GM19455 (cell line): ENCODE measurements at regions not wholly inside any gene's neighbourhood (a gene's known extent, or its start where the extent isn't known, plus 50 kb on each side); places are given as distances from the start of the nearest gene placed in this dataset.
"Not testable (repeated sequence)": the region's sequence is repeated elsewhere in the genome, so short reads cannot be mapped to it uniquely, and the experiment has no call there.

ENCODE experiments used
- ATAC-seq: cut with Tn5 transposase; IDR thresholded peaks from one replicate; pipeline ENCODE4 v1.9.1; 2021; ENCODE audit not compliant: unreplicated experiment

DNA sequence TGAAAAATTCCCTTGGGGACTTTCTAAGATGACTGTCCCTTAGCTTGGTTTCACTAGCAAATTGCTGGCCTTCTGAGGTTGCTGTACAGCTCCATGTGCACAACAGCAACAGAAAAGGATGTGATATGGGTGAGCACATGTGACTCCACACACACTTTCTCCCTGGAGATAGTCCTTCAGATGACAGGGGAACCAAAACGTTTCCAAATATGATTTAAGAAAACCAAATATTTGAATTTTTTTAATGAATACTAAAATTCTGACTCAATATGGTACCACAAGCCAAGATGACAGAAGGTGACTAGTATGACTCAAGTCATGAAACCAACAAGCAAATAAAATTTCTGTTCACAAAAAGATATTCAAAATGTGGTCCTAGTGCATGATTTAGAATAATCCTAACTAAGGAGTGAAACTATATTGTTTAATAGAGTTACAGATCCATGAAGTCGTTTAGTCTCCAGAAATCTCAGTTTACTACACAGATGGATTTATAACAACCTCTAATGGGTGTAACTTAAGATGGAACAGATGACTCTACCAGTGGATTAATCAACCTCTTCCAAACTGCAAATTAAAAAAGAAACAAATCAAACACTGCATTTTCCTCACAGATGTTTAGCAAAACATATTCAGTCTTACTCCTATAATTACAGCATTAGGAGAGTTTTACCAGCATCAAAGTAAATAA is 144.8 kb upstream of the PIK3R1 start:
- peak; percentile 85 for ATAC-seq

GRCh38 chr5:68067976-68068603 is 147.5 kb upstream of the PIK3R1 start:
- ATAC-seq = no peak

DNA sequence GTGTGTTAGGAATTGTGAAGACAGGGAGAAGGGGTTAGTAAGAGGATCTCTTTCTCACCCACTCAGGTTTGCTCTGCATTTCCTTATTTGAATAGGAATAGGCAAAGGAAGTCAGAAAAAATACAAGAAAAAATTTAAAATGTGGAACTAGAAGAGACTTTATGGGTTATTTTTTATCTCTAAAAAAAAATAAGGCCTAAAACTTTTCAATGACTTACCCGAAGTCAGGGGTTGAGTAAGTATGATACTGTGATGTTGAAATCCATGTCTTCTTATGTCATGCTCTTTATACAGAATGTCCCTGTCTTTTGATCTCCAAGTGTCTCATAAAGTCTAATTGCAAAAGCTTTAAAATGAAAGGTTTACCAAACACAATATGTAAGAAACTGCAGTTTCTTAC is 148.3 kb upstream of the PIK3R1 start:
- no peak for ATAC-seq

DNA sequence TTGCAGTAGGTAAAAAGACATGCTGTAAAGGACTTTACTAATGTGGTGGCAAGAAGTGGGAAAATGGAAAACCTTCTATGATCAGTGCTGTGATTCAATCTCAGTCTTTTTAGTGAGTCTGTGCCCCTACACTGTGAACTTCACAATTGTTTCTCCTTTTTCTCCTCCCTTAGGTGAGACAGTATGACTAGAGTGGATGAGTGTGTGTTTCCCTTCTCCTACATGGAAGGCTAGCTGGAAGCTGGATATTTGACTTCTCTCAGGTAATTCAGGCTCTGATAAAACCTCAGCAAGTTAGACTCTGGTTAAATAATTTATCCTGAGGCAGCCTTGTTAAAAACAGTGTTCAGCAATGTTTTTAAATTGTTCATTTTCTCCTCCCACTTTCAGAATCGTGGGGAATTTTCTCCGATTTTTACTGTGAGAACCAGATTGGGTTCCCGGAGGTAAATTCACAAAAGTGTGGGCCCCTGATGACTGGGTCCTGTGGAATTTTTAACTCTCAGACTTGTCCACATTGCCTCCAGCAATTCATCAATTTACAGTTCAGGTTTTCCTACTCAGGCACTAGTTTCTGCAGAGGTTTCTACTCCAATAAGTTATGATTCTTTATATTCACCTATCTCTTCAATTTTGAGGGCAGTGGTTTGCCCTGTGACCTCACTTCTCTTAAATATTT is 149.1 kb upstream of the PIK3R1 start:
- ATAC-seq = no peak

- not testable (repeated sequence) for ATAC-seq
Measured at GRCh38 chr5:68065321-68065720, 150.2 kb upstream of the PIK3R1 start.

GRCh38 chr5:68060382-68060781 is 155.2 kb upstream of the PIK3R1 start:
- no peak for ATAC-seq

DNA sequence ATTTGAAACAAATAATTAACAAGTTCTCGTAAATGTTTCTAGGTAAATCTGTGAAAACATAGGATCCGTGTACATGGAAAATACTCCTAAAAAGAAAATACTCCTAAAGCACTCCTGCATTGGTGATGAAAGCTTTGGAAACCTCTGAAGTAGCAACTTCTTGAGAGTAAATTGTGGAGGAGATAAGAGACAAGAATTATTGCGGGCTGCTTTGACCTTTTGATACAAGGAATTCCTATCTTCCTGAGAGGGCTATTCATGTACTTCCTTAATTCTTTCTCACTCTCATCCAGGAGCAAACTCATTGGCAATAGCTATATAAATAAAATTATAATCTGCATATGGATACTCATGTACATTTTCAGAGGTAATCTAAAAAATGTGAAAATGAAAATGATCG is 158.4 kb upstream of the PIK3R1 start:
- no peak for ATAC-seq

DNA sequence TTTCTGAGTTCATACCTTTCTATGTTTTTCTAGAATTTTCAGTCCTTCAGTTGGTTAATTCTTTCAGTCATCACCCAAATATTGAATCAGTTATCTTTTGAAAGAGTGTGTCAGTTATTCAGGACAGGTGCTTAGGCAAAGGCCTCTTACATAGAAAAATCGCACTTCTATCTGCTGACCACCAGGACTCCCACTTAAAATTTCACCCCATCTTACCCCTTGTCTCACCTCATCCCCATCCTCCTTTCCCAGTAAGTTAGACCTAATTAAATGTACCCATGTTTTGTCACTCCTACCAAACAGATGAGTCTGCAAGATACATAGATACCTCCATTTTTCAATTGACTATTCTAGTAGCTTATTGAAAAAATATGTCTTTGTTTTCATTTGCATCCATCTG is 159.9 kb upstream of the PIK3R1 start:
- no peak for ATAC-seq

GRCh38 chr5:68054638-68055037 is 160.9 kb upstream of the PIK3R1 start:
- no peak for ATAC-seq

DNA sequence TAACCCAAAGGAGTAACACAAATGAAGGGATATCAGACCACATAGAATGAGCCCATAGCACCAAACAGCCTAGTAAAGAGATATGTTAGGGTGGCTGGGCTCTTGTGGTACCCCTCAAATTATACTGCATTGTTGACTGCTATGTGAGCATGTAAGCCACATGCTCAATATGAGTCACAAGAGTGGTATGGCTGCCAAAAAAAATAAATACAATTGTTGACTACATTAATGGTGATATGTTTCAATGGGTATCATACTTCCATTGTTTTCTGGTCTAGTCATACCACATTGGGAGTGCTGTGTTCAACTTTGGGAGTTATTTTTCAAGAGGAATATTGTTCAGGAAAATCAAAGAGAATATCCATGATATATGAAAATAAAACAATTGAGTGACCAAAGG is 162.4 kb upstream of the PIK3R1 start:
- ATAC-seq = no peak

- ATAC-seq = no peak
Measured at GRCh38 chr5:68049053-68049713, 166.4 kb upstream of the PIK3R1 start.

GRCh38 chr5:68048516-68048915 is 167.0 kb upstream of the PIK3R1 start:
- no peak for ATAC-seq

DNA sequence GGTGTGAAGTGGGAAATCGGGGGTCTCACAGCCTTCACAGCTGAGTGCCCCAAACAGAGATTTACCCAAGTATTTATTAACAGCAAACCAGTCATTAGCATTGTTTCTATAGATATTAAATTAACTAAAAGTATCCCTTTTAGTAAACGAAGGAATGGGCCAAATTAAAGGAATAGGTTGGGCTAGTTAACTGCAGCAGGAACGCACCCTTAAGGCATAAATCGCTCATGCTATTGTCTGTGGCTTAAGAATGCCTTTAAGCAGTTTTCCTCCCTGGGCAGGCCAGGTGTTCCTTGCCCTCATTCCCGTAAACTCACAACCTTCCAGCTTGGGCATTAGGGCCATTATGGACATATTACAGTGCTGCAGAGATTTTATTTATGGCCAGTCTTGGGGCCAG is 167.5 kb upstream of the PIK3R1 start:
- ATAC-seq = not testable (repeated sequence)

DNA sequence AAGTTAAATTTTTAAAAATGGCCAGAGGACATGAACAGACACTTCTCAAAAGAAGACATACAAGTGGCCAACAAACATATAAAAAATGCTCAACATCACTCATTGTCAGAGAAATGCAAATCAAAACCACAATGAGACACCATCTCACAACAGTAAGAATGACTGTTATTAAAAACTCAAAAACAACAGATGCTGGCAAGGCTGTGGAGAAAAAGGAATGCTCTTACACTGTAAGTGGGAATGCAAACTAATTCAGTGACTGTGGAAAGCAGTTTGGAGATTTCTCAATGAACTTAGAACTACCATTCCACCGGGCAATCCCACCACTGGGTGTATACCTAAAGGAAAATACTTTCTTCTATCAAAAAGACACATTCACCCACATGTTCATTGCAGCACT is 168.5 kb upstream of the PIK3R1 start:
- ATAC-seq = no peak

- no peak for ATAC-seq
Measured at GRCh38 chr5:68046445-68046844, 169.1 kb upstream of the PIK3R1 start.

DNA sequence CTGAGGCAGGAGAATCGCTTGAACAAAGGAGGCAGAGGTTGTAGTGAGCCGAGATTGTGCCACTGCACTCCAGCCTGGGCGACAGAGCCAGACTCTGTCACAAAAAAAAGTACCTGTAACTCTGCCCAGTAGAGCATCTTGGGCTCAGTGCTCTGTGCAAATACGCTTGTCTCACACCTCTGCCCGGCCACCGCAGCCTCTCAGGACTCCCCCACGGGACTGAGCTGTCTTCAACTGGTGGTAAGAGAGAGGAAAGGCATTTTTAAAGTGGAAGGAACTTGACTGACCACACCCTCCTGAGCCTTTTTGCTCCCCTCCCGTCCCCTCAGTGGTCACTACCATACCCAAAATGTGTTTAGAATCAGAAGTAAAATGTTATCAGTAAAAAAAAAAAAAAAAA is 174.3 kb upstream of the PIK3R1 start:
- ATAC-seq = peak; percentile 76

DNA sequence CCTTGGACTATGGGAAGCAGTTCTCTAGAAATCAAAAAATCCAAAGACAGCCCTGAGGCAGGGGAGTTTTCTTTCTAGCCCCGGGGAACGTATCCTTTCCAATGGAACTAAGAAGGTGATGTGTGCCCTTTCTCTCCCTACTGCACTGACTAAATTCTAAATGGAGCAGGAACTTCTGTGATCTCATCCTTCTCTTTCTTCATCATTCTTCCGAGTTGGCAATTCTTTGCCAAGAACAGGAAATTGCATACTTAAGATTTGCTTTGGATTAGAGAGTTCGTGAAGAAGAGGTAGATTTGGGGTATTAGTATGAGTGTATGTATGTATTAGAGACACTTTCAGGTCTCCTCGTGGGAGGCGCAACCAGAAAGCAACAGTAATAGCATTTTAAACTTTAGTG is 178.0 kb upstream of the PIK3R1 start:
- ATAC-seq = no peak

DNA sequence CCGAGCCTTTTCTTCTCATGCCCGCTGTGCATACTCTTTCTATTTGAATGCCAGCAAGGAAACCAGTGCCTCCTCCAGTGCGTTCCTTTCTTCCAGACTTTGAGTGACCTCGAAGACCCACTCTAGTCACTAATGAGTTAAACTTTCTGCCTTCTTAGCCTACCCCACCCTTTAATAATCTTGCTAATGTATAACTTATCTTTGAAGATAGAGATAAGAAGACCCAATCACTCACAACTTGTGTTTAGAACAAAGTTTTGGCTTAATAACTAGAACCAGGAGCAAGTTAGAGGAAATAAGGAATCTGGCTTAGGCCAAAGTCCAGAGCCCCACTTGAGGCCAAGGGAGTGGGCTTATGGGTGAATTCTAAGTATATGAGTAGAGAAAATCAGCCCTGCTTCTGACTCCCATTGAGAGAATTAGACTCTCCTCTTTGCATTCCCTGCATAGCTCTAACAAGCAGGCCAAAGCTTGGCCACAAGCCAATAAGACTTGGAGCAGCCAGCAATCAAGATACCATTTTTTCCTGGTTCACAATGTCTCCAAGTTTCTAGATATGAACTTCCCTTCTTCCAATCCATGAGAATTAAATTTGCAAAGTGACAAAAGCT is 181.5 kb upstream of the PIK3R1 start:
- ATAC-seq = no peak

DNA sequence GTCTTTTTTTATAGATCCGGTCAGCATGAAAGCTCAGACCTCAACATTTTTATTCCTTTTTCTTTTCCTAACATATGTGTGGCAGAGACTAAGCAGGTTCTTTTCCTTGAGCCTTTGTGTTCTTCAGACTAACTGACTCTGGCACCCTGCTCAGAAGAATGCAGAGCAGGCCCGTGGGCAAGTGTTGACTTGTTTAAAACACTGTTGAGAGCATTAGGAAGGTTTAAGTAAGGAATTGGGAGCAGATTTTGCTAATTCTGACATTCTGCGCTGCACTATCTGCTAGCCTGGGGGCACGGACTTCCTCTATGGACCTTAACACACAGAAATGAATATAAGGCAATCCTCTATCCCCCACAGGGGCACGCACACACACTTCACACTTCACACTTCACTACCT is 182.5 kb upstream of the PIK3R1 start:
- ATAC-seq = no peak

GRCh38 chr5:68032216-68032762 is 183.3 kb upstream of the PIK3R1 start:
- no peak for ATAC-seq

DNA sequence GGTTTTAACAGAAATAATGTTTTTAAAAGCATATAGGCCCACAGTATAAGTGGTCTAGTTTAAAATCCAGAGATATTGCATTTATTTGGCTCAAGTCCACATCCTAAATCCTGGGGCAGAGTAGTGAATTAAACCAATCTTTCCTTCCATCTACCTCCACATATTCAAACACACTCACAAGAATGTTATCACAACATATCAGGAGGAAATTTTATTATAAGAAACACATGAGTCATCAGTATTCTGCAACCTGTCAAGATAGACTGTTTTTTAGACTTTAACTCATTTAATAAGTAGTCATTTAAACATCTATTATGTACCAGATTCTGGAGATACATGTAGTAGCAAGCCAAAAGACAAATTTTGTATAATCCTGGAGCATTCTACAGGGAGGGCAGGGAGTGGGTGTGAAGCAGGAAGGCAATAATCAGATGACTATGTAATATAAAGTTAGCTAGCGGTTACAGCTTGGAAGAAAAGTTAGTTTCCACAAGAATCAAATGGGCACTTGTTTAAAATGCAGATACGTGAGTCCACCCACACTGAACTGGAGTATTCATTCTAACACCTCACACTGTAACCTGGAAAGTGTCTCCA is 187.3 kb upstream of the PIK3R1 start:
- ATAC-seq = no peak
